Activated CD4-positive, alpha-beta T cell treated with anti-CD3 and anti-CD28 coated beads for 4 hours (primary cell): ENCODE measurements at regions not wholly inside any gene's neighbourhood (a gene's known extent, or its start where the extent isn't known, plus 50 kb on each side); places are given as distances from the start of the nearest gene placed in this dataset.
"Not testable (repeated sequence)": the region's sequence is repeated elsewhere in the genome, so short reads cannot be mapped to it uniquely, and the experiment has no call there.

ENCODE experiments used
- DNase-seq, 2 donors: peaks; one replicate each; pipeline ENCODE4 v3.0.0-alpha.2; 2020

DNA sequence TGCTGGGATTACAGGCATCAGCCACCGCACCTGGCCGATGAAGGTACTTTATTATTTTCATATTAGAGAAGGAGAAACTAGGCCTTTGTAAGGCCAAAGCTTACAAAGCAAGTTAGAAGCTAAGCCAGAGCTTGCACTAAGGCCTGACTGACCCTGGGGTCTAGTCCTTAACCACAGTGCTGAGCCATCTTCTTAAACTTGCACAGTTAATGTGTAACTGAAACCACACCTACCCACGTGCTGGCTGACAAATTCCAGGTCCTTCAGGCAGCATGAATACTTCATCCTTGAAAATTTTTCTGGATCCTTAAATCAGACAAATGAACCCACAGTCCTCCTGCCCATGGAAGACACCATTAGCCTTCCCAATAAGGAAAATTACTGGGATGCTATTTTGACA is 880.6 kb downstream of the UQCRFS1 start:
- no peak for DNase-seq

DNA sequence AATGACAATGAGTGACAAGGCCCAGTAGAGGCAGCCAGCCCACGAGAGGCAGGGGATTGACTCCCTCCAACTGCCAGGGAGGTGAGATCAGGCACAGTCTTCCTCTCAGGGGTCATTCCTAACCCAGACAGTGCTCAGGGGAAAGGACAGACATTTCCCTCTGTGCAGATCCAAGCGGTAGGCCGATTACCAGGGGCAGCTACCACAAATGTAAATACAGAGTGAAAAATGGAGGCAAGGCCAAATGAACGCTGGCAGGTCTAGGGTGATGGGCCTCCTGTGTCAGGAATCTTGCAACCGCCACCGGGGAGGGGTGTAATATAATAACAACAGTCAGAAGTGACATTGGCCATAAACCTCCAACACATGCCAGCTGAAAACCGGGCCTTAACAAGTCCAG is 881.4 kb downstream of the UQCRFS1 start:
- DNase-seq, result no peak

DNA sequence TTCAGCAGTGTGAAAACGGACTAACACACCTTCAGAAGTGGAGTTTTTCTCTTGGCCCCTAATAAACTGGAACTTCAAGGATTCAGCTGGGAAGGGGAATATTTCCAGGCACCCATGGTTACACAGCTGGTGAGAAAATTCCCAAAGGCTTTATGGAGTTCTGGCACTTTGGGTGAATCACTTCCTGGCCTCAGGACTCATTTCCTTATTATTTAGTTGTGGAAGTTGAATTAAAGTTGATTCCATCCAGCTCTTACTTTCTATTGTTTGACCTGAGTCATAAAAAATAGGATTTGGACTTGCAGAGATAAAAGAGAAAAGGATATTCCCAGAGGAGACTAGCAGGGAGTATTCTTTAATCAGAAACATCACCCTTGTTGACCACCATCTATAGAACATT is 882.1 kb downstream of the UQCRFS1 start:
- DNase-seq, result no peak

DNA sequence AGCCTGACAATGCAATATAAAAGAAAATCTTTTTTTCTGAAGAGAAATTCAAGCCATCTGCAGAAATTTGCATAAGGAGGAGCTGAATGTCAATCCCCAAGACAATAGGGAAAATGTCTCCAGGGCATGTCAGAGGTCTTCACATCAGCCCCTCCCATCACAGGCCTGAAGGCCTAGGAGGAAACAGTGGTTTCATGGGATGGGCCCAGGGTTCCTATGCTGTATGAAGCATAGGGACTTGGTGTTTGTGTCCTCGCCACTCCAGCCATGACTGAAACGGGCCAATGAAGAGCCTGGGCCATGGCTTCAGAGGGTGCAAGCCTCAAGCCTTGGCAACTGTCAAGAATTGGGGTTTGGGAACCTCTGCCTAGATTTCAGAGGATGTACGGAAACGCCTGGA is 883.5 kb downstream of the UQCRFS1 start:
- DNase-seq, result no peak

DNA sequence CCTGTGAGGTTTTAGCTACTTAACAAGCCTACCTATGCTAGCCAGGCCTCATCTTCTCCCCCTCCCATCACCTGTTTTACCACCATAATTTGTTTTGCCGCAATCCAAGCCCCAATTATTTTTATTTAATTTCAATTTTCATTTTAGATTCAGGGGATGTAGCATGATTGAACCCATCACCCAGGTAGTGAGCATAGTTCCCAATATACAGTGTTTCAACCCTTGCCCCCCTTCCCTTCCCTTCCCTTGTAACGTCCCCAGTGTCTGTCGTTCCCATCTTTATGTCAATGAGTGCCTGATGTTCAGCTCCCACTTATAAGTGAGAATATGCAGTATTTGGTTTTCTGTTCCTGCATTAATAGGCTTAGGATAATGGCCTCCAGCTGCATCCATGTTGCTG is 885.0 kb downstream of the UQCRFS1 start:
- DNase-seq, result no peak

DNA sequence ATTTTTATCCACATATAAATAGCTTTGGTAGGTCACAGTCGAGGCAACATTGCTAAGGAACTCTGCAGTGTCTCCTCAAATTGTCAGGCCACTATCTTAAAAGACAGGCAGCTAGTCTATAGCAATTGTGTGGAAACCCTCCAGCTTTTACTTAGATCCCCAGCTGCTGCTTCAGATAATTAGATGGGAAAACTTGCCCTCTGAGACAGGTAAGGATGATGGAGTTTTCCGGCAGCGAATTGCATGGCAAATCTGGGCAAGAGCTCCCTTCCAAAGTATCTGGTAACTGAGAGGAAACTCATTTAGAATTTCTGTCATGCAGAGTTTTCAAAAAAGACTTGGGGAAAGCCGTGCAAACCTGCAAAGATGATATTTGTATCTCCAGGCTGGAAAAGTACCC is 886.2 kb downstream of the UQCRFS1 start:
- DNase-seq, result no peak

DNA sequence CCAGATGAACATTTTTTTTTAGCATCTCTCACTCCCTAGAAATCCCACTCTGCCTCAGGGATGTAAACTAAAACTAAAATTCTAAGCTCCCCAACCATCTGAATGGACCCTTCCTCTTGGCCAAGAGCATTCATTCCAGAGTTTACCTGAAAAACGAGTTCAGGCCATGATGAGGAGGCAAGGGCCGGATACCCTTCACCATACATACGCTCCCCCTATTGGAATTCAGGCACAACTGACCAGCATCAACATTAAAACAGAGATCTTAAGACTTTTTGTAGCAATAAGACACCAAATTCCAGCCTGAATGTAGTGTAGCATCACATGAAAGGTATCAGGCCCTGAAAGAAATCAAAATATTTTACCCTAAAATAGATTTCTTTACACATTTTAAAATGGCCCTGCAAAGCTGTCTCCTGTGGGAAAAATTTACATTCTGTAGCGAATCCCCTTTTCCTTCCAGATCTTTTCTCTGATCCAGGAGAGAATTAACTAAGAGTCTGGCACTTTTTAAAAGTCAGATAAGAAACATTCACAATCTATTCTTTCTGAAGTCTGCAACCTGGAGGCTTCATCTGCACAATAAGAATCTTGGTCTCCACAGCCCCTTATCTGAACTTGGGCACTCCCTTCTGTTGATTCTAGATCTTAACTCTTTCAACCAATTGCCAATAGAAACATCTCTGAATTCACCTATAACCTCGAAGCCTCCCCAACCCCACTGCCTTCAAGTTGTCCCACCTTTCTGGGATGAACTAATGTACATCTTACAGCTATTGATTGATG is 888.5 kb downstream of the UQCRFS1 start:
- no peak for DNase-seq

DNA sequence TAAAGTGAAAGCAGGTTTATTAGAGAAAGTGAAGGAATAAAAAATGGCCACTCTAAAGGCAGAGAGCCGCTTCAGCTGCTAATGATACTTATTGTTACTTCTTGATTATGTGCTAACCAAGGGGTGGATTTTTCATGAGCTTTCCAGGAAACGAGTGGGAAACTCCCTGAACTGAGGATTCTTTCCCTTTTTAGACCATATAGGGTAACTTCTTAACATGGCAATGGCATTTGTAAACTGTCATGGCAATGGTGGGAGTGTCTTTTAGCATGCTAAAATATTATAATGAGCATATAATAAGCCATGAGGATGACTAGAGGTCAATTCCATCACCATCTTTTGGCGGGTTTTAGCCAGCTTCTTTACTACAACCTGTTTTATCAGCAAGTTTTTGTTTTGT is 890.0 kb downstream of the UQCRFS1 start:
- no peak for DNase-seq

DNA sequence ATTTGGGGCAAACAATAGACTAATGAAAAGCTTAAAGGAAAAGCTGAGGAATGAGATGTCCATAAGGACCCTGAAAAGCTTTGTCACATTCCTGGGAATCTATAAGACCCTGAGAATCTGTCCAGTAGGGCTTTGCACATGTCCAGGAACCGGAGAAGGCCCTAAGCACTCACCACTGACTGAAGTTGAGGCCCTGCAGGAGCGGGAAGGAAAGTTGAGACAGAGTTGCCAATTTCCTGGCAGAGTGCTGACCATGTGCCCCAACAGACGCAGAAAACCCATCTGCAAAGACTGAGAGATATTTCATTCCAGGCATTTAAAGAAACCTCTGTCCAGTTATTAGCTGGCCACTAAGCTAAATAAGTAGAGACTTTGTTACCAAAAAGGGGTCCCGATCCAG is 890.5 kb downstream of the UQCRFS1 start:
- no peak for DNase-seq

DNA sequence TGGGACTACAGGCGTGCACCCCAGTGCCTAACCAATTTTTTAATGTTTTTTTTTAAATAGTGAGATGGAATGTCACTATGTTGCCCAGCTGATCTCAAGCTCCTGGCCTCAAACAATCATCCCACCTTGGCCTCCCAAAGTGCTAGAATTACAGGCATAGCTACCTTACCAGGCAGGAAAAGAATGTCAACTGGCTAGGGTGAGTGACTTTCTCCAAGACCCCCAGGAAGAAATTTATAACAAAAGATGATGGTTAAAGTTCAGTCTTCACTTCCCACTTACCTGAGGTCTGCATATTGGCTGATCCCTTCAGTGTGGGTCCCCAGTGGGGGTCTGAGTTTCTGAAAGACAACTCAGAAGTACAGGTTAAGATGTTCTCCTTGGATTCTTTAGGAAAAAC is 893.0 kb downstream of the UQCRFS1 start:
- no peak for DNase-seq

DNA sequence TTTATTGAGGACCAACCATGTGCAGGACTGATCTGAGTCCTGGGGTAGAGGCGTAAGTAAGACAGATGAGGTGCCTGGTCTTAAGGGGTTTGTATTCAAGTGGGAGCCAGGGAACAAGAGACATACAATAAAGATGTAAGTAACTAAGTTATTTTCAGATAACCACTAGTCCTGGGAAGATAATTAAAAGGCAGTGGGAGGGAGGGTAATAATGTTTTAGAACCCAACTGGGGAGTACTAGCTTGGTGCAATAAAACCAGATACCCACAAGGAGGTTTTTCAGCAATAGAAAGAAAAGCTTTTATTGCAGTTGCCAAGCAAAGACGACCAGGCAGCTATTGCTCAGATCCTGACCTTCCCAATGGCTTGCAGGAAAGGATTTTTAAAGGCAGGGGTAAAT is 893.7 kb downstream of the UQCRFS1 start:
- no peak for DNase-seq

DNA sequence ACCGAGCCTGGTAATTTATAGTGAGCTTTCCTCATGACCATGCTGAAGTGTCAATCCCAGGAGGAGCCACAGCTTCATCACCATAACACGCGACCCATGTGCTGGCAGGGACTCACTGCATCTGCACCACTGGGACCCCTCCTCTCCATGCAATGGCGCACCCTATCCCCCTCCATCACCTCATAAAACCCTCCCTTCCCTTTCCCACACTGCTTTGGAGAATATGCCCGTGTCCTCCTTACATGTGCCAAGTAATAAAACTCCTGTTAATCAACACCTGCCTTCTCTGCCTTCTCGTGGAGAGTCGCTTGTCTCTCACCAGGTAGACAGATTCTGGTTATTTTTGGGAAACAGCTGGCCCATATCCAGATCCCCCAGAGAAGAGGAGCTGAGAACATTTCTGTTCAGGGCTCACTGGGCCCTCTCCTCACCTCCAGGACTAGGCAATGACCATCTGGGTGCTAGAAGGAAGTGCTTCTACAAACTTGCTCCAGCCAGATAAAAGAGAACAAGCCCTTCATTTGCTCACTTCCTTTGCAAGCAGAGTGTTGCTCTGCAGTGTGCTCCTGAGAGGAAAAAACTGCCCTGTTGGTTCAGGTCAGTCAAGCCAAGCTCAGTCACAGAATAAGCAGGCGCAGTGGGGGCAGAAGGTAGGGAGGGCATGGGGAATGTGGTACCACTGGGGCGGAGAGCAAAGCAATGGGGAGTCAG is 894.3 kb downstream of the UQCRFS1 start:
- DNase-seq, result no peak

DNA sequence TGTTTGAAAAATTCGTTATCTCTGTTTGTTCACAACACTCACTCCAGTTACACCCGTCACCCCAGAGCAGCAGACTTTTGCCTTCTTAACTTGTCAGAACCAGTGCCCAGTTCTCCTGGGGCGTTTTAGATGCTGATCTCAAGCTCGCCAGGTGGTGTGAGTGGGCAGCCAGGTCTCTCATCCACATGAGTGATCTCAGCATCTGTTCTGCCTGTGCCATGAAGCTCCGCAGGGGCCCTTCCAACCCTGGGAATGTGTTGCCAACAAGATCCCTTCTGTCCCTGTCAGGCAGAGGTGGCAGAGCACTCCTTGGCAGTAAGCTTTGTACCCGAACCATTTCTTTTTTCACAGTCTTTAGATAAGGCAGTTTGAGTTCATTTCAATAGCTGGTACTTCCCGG is 896.5 kb downstream of the UQCRFS1 start:
- no peak for DNase-seq

DNA sequence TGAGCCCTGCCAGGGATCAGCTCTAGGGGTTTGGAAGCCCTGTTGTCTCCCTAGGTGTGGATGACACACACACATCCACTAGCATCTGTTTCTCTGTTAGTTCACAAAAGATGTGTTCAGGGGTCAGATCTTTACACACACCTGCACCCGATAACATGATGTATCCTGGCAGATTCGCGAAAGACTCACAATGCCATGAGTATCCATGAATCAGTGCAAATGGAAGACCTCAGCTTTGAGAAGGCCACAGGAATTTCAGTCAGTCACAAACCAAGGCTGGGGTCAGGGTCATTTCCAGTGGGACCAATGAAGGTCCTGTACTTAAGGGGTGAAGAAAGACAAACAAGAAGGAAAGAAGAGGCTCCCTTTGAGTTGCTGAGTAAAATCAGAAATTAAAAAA is 898.2 kb downstream of the UQCRFS1 start:
- DNase-seq, result no peak

DNA sequence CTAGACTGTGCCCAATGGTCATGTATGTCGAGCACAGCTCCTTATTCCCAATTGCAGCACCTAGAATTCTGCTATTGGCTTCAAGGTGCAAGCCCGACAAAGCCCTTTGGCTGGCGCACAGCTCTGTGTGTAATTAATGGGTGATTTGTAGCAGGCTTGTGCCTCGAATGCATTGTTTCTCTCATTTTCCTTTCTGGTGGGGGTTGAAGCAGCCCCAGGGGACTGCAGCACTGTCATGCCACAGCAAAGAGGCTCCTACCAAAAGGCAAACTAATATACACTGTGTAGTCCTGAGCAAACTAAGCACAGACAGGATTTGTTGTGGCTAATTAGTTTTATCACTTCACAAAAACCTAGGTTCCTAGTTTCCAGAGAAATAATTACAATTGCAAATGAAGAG is 898.7 kb downstream of the UQCRFS1 start:
- no peak for DNase-seq

DNA sequence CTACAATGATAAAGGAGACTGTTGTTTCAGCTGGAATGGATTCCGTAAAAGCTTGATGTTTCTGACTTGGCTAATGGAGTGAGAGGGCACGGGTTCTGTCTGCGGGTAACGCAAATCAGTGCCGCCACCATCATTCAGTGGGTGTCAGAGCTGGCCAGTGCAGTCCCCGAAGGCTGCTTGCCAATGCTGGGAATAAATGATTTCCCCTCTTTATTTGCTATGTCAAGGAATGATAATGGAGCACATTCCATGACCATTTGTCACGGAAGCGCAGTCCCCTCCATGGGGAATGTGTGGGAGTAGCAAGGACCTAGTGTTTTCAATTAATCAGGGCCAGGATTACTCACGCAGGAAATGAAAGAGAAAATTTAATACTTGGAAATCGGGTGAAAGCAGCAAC is 899.3 kb downstream of the UQCRFS1 start:
- DNase-seq, result no peak

DNA sequence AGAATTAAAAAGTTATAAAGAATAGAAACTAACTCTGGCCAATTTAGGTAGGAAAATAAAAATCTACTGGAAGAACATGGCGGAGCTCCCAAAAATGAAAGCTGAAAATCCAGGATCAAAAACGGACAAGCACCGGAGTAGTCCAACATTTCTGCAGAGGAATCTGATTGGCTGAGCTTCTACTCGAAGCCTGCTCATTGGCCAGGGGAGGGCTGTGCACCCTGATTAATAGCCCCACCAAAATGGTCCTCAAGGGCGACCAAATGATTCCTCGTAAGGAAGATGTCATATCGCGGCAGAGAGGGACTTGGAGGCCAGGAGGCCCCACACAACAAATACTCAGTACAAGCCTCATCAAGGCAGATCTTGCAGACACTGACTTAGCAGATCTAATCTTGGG is 900.7 kb downstream of the UQCRFS1 start:
- DNase-seq, result no peak

DNA sequence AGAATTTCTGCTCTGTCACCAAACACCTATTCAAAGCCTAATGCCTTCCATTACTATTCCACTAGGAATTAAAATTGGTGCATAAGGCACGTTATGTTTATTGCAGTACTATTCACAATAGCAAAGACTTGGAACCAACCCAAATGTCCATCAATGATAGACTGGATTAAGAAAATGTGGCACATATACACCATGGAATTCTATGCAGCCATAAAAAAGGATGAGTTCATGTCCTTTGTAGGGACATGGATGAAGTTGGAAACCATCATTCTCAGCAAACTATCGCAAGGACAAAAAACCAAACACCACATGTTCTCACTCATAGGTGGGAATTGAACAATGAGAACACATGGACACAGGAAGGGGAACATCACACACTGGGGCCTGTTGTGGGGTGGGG is 902.1 kb downstream of the UQCRFS1 start:
- not testable (repeated sequence) for DNase-seq

DNA sequence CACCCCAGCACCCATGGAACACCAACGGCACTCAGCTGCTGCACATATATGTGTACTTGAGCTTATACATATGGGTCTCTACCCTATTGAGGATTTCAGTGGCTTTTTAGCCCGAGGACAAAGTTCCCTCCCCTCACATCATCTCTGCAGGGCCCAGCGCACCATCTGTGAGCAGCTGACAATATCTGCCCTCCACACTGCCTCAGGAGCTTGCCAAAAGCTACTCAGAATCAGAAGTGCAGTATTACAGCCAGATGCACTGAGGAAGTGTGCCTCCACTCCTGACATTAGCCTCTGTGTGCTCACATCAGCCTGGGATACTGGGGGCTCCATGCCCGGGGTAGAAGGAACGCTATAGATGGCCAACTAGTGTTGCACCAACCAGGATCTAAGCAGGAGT is 903.9 kb downstream of the UQCRFS1 start:
- no peak for DNase-seq

DNA sequence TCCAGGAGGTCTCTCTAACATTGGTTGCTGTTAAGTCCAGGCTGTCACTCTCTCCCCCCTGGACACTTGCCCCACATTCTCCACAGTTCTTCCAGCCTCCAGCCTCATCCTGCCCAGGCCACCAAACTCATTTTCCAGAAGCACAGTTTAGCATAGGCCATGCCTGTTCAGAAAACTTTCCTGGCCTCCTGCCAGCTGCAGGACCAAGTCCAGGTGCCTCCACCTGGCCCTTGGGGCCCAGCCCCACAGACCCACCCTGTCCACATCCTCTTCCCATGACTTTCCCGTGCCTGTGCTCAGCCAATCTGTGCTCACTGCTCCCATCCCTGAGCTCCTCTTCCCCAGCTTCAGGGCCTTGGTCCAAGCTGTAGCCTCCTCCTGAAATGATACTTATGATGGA is 905.0 kb downstream of the UQCRFS1 start:
- no peak for DNase-seq

DNA sequence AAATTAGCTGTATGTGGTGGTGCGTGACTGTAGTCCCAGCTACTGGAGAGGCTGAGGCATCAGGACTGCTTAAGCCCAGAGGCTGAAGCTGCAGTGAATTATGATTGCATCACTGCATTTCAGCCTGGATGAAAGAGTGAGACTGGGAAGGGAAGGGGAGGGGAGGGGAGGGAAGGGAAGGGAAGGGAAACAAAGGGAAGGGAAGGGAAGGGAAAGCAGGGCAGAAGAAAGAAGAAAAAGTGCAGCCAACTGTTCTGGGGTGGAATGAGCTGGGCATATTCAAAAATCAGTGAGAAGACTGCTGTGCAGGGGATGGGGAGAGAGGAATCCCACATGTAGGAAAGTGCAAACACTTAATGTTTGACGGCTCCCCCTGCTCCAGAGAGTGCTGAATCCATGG is 905.5 kb downstream of the UQCRFS1 start:
- DNase-seq, result no peak

DNA sequence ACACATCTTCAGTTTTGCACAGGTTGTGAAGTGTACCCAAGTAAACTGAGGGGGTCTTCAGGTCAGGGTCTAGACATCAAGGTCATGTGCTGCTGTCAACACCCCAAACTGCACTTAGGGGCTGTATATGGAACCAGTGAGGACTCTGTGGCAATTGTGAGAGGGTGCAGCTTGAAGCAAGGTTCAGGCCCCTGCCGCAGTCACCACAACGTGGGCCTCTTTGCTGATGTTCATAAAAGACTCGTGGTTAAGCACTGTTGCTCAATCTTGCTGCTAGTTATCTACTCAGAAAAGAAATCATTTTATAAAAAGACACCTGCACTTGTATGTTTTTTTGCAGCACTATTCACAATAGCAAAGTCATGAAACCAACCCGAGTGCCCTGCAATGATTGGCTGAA is 907.4 kb downstream of the UQCRFS1 start:
- no peak for DNase-seq

DNA sequence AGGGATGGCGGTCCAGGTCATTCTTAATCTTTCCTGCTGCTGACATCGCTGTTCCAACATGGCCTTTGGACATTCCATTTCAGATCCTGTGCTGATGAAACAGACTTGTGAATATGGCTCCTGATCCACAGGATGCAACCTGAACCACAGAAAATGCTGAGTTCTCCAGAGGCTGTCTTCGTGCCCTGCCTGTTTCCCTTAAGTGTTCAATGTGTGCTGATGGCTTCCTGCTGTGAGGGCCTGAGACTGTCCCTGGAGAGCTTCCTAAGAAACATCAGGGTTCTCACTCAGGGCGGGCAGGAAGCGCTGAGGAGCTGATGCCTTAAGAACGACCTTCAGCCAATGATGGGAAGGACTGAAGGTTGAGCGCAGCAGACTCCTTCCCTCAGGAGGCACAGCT is 909.4 kb downstream of the UQCRFS1 start:
- no peak for DNase-seq

DNA sequence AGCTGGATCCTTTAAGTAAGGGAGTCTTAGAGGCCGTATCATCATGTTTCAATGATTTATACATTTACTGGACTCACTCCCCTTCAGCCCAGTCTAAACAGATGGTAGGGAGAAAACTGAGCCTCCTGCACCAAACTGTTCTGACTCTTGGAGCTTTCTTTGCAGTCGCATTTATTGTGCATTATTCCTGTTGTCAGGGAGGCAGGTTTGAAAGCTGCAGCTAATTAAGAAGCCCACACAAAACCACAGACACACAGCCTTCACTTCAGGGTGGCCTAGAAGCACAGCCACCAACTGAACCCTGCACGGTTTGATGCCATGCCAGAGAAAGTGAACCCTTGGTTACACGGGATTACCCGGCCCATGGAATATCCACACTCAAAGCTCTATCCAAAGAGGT is 911.0 kb downstream of the UQCRFS1 start:
- DNase-seq, result no peak

DNA sequence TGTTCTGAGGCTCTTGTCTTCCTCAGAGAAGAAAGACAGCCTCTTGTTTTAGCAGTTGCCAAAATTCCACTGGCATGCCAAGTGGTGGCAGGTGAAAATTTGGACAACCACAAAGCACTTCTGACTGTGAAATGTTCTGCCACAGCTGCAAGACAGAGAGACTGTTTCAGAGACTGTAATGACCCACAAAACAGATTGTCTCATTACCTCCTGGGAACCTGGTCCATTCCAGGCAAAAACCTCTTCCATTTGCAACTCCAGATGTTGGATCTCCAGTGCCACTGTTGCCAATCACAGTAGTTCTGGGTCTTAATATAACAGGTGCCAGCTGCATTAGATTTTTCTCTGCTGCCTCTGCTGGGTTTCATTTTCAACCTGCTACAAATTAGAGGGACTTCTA is 911.5 kb downstream of the UQCRFS1 start:
- DNase-seq, result no peak
